Progenitor cell of endocrine pancreas (in vitro differentiated cells): ENCODE measurements at regions not wholly inside any gene's neighbourhood (a gene's known extent, or its start where the extent isn't known, plus 50 kb on each side); places are given as distances from the start of the nearest gene placed in this dataset.

Experiments used
- DNase-seq: peaks from one replicate; pipeline ENCODE4 v3.0.0; 2021; ENCODE audit warnings: low spot score; ENCODE audit not compliant: unreplicated experiment
- H3K27ac Mint-ChIP-seq: 2 replicates; pipeline ENCODE4 v1.8.0; 2021; ENCODE audit warnings: mild to moderate bottlenecking, moderate library complexity, mixed read lengths
- H3K27me3 Mint-ChIP-seq: 2 replicates; pipeline ENCODE4 v1.8.0; 2021; ENCODE audit warnings: mixed read lengths
- H3K36me3 Mint-ChIP-seq: 2 replicates; pipeline ENCODE4 v1.8.0; 2022; ENCODE audit warnings: mixed read lengths; ENCODE audit not compliant: insufficient read depth
- H3K4me1 Mint-ChIP-seq: 2 replicates; pipeline ENCODE4 v1.8.0; 2021; ENCODE audit warnings: low read depth, mixed read lengths
- H3K4me3 Mint-ChIP-seq: 2 replicates; pipeline ENCODE4 v1.8.0; 2021; ENCODE audit warnings: low read depth, mild to moderate bottlenecking, moderate library complexity, mixed read lengths
- H3K9me3 Mint-ChIP-seq: 2 replicates; pipeline ENCODE4 v1.8.0; 2021; ENCODE audit warnings: low read depth, mixed read lengths
- CTCF ChIP-seq: fragments of 200-600 bp; sonication (generic); IDR thresholded peaks from one replicate; pipeline ENCODE4 v1.5.0; 2021; ENCODE audit warnings: antibody characterized with exemption, mild to moderate bottlenecking; ENCODE audit not compliant: unreplicated experiment

- DNase-seq = no peak
- Mint-ChIP-seq H3K9me3 (no peaks in the 10 kb centered on the region), H3K36me3 (no peaks in the 10 kb centered on the region), H3K27ac (no peak overlapping the region), H3K4me1 (no peaks in the 10 kb centered on the region), H3K4me3 (no peak overlapping the region), H3K27me3 (no peaks in the 10 kb centered on the region)
- no peak for TF ChIP-seq CTCF
Observed at GRCh38 chr2:82848285-82848684, 1610.8 kb downstream of the SUCLG1 start.

- Mint-ChIP-seq H3K9me3 (no peaks in the 10 kb centered on the region), H3K4me3 (no peak overlapping the region), H3K27ac (no peak overlapping the region), H3K4me1 (no peaks in the 10 kb centered on the region), H3K27me3 (no peaks in the 10 kb centered on the region), H3K36me3 (no peaks in the 10 kb centered on the region)
- no peak for DNase-seq
- TF ChIP-seq CTCF = no peak
Observed at GRCh38 chr2:82839036-82839435, 1620.0 kb downstream of the SUCLG1 start.

- TF ChIP-seq CTCF = no peak
- DNase-seq = no peak
- H3K4me3 Mint-ChIP-seq = no peak overlapping the region
- H3K4me1 Mint-ChIP-seq = no peaks in the 10 kb centered on the region
- H3K36me3 Mint-ChIP-seq = no peaks in the 10 kb centered on the region
- no peaks in the 10 kb centered on the region for H3K9me3 Mint-ChIP-seq
- no peak overlapping the region for H3K27ac Mint-ChIP-seq
- no peaks in the 10 kb centered on the region for H3K27me3 Mint-ChIP-seq
Observed at GRCh38 chr2:82837588-82838304, 1621.3 kb downstream of the SUCLG1 start.

GRCh38 chr2:82834893-82835292 is 1624.2 kb downstream of the SUCLG1 start:
- H3K4me3 Mint-ChIP-seq = no peak overlapping the region
- no peak overlapping the region for H3K27ac Mint-ChIP-seq
- TF ChIP-seq CTCF = no peak

GRCh38 chr2:82827426-82827825 is 1631.7 kb downstream of the SUCLG1 start:
- no peaks in the 10 kb centered on the region for H3K36me3 Mint-ChIP-seq
- H3K9me3 Mint-ChIP-seq = no peaks in the 10 kb centered on the region
- DNase-seq = no peak
- H3K4me1 Mint-ChIP-seq = peaks cover 2% of the 10 kb centered on the region
- no peak overlapping the region for H3K4me3 Mint-ChIP-seq
- TF ChIP-seq CTCF = no peak
- H3K27me3 Mint-ChIP-seq = no peaks in the 10 kb centered on the region
- no peak overlapping the region for H3K27ac Mint-ChIP-seq

More at GRCh38 chr2:82834893-82835292, 1624.2 kb downstream of the SUCLG1 start:
- Mint-ChIP-seq H3K4me1 (peaks cover 2% of the 10 kb centered on the region), H3K27me3 (no peaks in the 10 kb centered on the region), H3K36me3 (no peaks in the 10 kb centered on the region), H3K9me3 (no peaks in the 10 kb centered on the region)
- DNase-seq = no peak
